Mucosa of descending colon (tissue), 3 donors: ENCODE measurements at regions not wholly inside any gene's neighbourhood (a gene's known extent, or its start where the extent isn't known, plus 50 kb on each side); places are given as distances from the start of the nearest gene placed in this dataset.

Experiments used
- ATAC-seq: fragments of 200-7000 bp; cut with Tn5 transposase; one replicate; pipeline ENCODE4 v1.9.1; 2020; ENCODE audit warnings: mild to moderate bottlenecking, moderate library complexity
- DNase-seq, 3 donors: peaks; one replicate each; pipeline ENCODE4 v3.0.0-alpha.2; 2020
- H3K36me3 ChIP-seq: fragments of 200-600 bp; one replicate; pipeline ENCODE4 v1.8.0; 2021; ENCODE audit warnings: low read depth, mild to moderate bottlenecking
- H3K4me1 ChIP-seq: fragments of 200-600 bp; one replicate; pipeline ENCODE4 v1.8.0; 2021; ENCODE audit warnings: low read depth, mild to moderate bottlenecking
- H3K4me3 ChIP-seq: fragments of 200-600 bp; one replicate; pipeline ENCODE4 v1.8.0; 2021; ENCODE audit warnings: mild to moderate bottlenecking
- H3K9me3 ChIP-seq: fragments of 200-600 bp; one replicate; pipeline ENCODE4 v1.8.0; 2021; ENCODE audit warnings: mild to moderate bottlenecking
- CTCF ChIP-seq: fragments of 200-600 bp; IDR thresholded peaks from one replicate; pipeline ENCODE4 v1.8.0; 2022; ENCODE audit warnings: antibody characterized with exemption, mild to moderate bottlenecking
- intact Hi-C, 2 donors: fragments of 100-400 bp; cut with DNase I in 1 of 2; cut with micrococcal nuclease in 1 of 2; formaldehyde crosslinking; loops; one replicate each; pipeline versions ENCODE4 v1.11.0 to v1.11.1; 2022; cut with DNase I, micrococcal nuclease
- donor health status: DM: no; HTN: no; CAD: no; lungs with moderate emphysema.
- donor health status: DM: no; HTN: no; CAD: no.
- donor health status: DM: no; HTN: yes; CAD: no.

GRCh38 chr16:6958184-6958583 lies 374.5 kb upstream of the RBFOX1 start:
- DNase-seq (no peak), ATAC-seq (no peak)
- H3K36me3 ChIP-seq, result no peaks in the 10 kb centered on the region
- H3K9me3 ChIP-seq, result no peaks in the 10 kb centered on the region
- TF ChIP-seq CTCF, result no peak
- intact Hi-C loops, result no loop called here
- H3K4me1 ChIP-seq, result no peaks in the 10 kb centered on the region
- H3K4me3 ChIP-seq, result no peak overlapping the region

GRCh38 chr16:6957681-6958080 lies 375.0 kb upstream of the RBFOX1 start:
- H3K4me3 ChIP-seq, result no peak overlapping the region
- no peaks in the 10 kb centered on the region for H3K4me1 ChIP-seq
- DNase-seq (no peak), ATAC-seq (no peak)
- intact Hi-C loops, result no loop called here
- no peaks in the 10 kb centered on the region for H3K9me3 ChIP-seq
- TF ChIP-seq CTCF, result no peak
- H3K36me3 ChIP-seq, result no peaks in the 10 kb centered on the region

GRCh38 chr16:6956511-6956910 lies 376.1 kb upstream of the RBFOX1 start:
- Histone ChIP-seq H3K4me1 (no peaks in the 10 kb centered on the region), H3K4me3 (no peak overlapping the region), H3K9me3 (no peaks in the 10 kb centered on the region), H3K36me3 (no peaks in the 10 kb centered on the region)
- ATAC-seq, result no peak
- intact Hi-C loops, result no loop called here
- no peak for TF ChIP-seq CTCF
- DNase-seq, result no peak

- Histone ChIP-seq H3K9me3 (no peaks in the 10 kb centered on the region), H3K36me3 (no peaks in the 10 kb centered on the region), H3K4me1 (no peaks in the 10 kb centered on the region), H3K4me3 (no peak overlapping the region)
- no peak for TF ChIP-seq CTCF
- DNase-seq, result no peak
- intact Hi-C loops, result no loop called here
- ATAC-seq, result no peak
Observed at GRCh38 chr16:6955303-6955702, 377.3 kb upstream of the RBFOX1 start.

GRCh38 chr16:6949240-6949639 lies 383.4 kb upstream of the RBFOX1 start:
- Histone ChIP-seq H3K9me3 (no peaks in the 10 kb centered on the region), H3K4me3 (no peak overlapping the region), H3K36me3 (no peaks in the 10 kb centered on the region), H3K4me1 (no peaks in the 10 kb centered on the region)
- ATAC-seq (no peak), DNase-seq (no peak)
- intact Hi-C loops, result no loop called here
- TF ChIP-seq CTCF, result no peak

- no peak for DNase-seq
- H3K36me3 ChIP-seq, result no peaks in the 10 kb centered on the region
- TF ChIP-seq CTCF, result no peak
- no peak overlapping the region for H3K4me3 ChIP-seq
- no peaks in the 10 kb centered on the region for H3K4me1 ChIP-seq
- intact Hi-C loops, result no loop called here
- H3K9me3 ChIP-seq, result no peaks in the 10 kb centered on the region
- no peak for ATAC-seq
Observed at GRCh38 chr16:6947291-6947690, 385.4 kb upstream of the RBFOX1 start.
